Choroid plexus epithelial cell (primary cell): ENCODE measurements at regions not wholly inside any gene's neighbourhood (a gene's known extent, or its start where the extent isn't known, plus 50 kb on each side); places are given as distances from the start of the nearest gene placed in this dataset.

ENCODE experiments used
- DNase-seq: peaks from one replicate; pipeline ENCODE4 v3.0.0-alpha.2; 2010; ENCODE audit warnings: low read depth
- H3K4me3 ChIP-seq: 2 replicates; pipeline ENCODE4 v1.5.1; 2011; ENCODE audit warnings: low read depth, mild to moderate bottlenecking, control low read depth, low read length, moderate library complexity
- CTCF ChIP-seq: conservative IDR thresholded peaks from 2 replicates; pipeline ENCODE4 v1.5.1; 2011; ENCODE audit warnings: low read depth, mild to moderate bottlenecking, control low read depth, inconsistent platforms, low read length, moderate library complexity

- DNase-seq = peak; percentile 22
- no peak overlapping the region for H3K4me3 ChIP-seq
- TF ChIP-seq CTCF = no peak
Measured at GRCh38 chr17:69945698-69946185, 129.3 kb upstream of the KCNJ16 start.

- peak; percentile 51 for DNase-seq
- no peak for TF ChIP-seq CTCF
- no peak overlapping the region for H3K4me3 ChIP-seq
Measured at GRCh38 chr17:69947027-69947759, 127.8 kb upstream of the KCNJ16 start.

- H3K4me3 ChIP-seq = no peak overlapping the region
- DNase-seq = no peak
- no peak for TF ChIP-seq CTCF
Measured at GRCh38 chr17:69948406-69948805, 126.6 kb upstream of the KCNJ16 start.

DNA sequence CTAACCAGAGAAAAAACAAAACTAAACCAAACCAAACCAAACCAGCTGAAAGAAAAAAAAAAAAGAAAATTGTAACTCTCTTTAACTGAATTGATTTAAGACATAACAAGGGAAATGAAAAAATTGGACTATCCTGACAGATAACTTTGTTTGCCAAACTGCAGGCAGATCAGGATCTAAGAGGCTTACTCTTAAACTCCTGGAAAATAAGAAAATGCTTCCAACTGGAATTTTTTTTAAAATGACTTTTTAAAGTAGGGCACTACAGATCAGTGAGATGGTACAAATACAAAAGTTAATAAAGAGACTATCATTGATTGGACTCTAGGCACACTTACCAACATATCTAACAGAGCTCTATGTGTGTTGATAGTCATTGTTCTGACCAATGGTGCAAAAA, 125.5 kb upstream of the KCNJ16 start:
- no peak for TF ChIP-seq CTCF
- no peak for DNase-seq
- no peak overlapping the region for H3K4me3 ChIP-seq

GRCh38 chr17:69949973-69950695, 124.9 kb upstream of the KCNJ16 start:
- no peak for DNase-seq
- no peak overlapping the region for H3K4me3 ChIP-seq
- TF ChIP-seq CTCF = no peak

DNA sequence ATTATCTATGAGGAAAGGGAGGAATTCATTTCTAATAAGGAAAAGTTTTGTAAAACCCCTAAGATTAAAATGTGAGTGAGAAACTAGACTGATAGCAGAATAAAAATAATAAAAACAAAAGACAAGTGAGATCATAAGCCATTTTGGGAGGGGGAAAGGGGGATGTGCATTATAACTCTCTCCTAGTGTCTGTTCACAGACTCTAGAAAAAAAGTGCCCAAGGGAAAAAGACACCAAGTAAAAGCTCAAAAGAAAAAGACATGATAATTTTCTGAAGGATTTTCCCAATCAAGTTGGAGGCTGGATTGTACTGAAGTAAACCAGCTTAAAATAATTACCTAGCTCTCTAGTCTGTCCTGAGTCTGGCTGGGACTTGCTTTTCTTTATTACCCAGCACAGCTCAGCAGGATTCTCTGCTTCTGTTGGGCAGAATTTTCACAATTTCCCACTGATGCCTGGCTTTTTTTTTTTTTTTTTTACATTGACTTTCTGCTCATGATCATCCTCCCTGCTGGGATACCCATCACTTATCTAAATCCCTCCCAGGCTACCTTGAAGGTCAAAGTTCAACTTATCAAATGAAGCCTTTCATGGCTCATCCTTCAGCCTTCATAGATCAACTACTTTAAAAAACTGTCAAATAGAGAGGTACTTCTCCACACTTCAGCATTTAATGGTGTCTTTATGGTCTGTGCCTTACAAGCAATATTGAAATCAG, 124.2 kb upstream of the KCNJ16 start:
- no peak for DNase-seq
- no peak for TF ChIP-seq CTCF
- H3K4me3 ChIP-seq = no peak overlapping the region
